HG02610 (cell line): ENCODE measurements at regions not wholly inside any gene's neighbourhood (a gene's known extent, or its start where the extent isn't known, plus 50 kb on each side); places are given as distances from the start of the nearest gene placed in this dataset.
"Not testable (repeated sequence)": the region's sequence is repeated elsewhere in the genome, so short reads cannot be mapped to it uniquely, and the experiment has no call there.

Source experiments
- ATAC-seq: cut with Tn5 transposase; IDR thresholded peaks from one replicate; pipeline ENCODE4 v1.9.1; 2021; ENCODE audit warnings: mild to moderate bottlenecking, moderate library complexity; ENCODE audit not compliant: unreplicated experiment

DNA sequence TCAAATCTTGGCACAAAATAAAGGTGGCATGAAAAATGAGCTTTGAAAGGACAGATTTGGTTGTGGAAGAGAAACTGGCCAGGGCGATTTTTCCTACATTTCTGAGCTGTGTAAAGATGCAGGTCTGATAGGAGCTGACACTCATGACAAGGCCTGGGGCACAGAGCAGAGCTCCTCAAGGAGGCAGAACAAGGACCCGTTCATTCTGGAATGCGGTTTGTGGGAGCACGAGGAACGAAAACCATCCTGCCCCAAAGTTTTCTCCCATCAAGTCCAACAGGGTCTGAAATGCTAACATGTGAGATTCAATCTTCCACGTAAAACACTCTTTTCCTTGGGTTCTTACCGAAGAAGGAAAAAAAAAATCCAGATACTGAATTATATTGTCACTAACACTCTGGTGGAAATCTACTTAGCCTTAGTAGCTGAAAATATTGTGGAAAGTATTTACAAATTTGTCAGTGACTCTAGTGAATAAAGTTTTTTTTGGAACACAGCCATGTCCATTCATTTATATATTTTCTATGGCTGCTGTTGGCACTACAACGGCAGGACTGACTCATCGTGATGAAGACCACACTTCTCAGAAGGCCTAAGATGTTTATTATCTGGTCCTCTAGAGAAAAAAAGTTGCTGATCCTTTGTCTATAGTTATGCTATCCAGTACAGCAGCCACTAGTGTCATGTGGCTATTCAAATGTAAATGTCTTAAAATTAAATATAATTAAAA, 215.7 kb downstream of the BAMBI start:
- no peak for ATAC-seq

DNA sequence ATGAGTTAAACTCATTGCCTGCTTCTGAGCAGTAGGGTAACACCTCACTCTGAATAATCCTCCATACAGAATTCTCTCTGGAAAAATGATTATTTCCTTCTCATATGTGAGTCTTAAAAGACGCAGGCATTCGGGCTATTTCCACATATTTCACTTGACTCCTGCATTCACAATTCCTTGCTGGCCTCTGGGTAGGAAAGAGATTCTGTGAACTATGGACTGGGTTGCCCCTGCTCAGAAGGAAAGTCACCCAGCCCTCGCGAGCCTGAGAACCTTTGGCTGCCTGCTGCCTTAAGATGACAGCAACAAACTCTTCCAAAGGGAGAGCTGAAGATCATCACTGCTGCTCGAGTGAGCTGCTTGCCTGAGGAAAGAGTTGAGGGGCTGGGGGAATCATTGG, 216.8 kb downstream of the BAMBI start:
- no peak for ATAC-seq

DNA sequence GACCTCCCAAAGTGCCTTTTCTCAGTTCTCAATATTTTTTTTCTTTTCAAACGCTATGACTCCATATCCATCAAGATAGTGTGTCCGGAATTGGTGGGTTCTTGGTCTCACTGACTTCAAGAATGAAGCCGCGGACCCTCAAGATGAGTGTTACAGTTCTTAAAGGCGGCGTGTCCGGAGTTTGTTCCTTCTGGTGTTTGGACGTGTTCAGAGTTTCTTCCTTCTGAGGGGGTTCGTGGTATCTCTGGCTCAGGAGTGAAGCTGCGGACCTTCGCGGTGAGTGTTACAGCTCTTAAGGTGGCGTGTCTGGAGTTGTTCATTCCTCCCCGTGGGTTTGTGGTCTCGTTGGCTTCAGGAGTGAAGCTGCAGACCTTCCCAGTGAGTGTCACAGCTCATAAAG, 218.3 kb downstream of the BAMBI start:
- ATAC-seq: not testable (repeated sequence)

DNA sequence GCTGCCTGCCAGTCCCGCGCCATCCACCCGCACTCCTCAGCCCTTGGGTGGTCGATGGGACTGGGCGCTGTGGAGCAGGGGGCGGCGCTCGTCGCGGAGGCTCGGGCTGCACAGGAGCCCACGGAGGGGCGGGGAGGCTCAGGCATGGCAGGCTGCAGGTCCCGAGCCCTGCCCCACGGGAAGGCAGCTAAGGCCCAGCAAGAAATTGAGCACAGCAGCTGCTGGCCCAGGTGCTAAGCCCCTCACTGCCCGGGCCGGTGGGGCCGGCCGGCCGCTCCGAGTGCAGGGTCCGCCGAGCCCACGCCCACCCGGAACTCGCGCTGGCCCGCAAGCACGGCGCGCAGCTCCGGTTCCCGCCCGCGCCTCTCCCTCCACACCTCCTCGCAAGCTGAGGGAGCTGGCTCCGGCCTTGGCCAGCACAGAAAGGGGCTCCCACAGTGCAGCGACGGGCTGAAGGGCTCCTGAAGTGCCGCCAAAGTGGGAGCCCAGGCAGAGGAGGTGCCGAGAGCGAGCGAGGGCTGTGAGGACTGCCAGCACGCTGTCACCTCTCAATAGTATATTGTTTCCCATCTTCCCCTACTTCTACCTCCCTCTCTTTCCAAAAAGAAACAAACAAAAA, 219.6 kb downstream of the BAMBI start:
- not testable (repeated sequence) for ATAC-seq

DNA sequence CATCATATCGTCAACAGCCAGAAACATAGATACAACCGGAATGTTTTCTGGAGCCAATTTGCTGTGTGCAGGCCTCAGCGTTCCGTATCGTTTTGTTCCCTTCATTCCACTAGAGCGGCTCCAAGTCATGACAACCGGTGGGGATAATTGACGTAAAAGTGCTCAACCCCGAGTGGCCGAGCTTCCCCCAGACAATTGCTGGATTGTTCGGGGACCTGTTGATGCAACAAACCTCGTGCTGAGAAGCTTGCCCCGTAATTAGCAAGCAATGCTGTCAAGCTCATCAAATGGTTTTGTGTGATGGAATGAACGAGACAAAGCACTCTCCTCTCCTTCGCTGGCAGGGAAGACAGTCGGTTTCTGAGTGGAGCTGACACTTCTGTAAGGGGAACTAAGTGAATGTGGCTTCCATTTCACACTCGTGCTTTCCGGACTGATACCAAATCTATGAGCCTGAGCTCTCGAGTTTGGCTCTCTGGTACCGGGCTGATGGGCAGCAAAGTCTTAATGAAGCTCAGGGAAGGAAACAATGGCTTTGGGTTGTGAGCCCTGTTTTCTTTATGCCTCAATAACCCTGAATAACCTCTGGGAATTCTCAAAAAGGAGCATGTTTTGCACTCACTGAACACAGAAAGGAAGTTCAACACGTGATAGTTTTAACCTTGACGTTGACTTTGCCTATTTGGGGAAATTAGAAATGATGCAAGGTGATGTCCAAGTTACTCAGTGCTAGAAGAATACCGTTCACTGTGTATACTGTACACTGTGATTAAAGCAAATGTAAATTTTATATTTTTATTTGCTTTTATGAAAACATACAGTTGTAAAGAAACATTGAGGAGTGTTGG, 220.5 kb downstream of the BAMBI start:
- no peak for ATAC-seq

DNA sequence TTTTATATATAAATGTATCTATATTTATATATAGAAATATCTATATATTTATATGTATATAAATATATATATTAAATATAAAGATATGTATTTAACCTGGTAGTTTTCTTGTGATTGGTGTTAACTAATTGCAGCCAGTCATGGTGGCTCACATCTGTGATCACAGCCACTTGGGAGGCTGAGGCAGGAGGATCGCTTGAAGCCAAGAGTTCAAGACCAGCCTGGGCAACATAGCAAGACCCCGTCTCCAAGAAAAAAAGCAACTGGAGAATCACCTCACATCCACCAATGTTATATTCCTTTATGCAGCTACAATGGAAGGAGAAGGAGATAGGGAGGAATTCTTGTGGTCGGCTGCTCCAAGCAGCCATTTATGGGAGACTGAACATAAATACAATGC, 224.9 kb downstream of the BAMBI start:
- no peak for ATAC-seq

DNA sequence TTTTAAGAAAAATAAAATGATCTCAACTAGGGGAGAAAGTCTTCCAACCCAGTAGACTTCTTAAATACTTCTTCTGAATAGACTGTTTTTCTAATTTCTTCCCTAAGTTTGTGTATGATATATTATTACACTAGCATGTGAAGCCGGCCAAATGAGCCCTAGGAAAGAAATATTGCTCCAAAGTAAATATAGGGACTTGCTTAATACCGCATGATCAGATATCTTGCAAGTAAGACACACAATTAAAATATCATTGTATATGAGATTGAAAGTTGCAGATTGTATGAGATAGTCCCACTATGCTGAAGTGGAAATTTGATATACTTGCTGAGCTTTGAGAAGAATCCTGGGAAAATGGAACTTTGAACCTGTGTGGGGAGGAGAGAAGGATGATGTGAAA, 225.7 kb downstream of the BAMBI start:
- ATAC-seq: no peak

DNA sequence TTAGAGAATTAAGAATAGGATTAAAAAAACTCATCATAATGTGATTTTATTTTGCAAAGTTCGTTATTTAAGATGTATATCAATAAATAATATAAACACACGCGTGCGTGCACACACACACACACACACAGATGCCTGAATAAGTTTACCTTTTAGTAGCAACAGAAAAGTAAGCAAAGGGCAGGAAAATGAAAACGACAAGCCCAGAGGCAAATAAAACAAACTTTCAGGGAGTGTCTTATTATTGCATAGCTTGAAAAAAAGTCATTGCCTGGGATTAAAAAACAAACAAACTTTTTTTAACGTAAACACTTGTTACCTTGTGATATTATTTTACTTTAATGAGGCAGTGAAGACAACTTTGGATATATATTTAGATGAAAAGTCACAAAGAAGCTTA, 226.4 kb downstream of the BAMBI start:
- ATAC-seq: no peak

DNA sequence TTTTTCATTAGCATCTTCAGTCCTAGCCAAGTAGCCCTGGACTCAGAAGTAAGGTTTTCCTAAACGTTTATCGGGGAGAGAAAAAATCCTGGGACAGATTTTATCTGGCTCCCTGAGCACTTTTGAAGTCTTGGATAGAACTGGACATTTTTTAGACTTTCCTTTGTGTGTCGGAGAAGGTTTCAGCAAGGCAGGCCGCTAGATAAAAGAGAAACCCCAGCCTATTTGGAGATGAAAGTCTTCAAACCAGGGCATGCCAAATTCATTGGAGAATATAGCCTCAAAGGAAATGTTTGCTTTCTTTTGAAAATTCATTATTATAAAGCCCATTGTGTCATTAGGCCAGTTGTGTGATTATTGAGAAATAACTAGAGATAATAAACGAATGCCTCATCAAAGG, 228.1 kb downstream of the BAMBI start:
- no peak for ATAC-seq

DNA sequence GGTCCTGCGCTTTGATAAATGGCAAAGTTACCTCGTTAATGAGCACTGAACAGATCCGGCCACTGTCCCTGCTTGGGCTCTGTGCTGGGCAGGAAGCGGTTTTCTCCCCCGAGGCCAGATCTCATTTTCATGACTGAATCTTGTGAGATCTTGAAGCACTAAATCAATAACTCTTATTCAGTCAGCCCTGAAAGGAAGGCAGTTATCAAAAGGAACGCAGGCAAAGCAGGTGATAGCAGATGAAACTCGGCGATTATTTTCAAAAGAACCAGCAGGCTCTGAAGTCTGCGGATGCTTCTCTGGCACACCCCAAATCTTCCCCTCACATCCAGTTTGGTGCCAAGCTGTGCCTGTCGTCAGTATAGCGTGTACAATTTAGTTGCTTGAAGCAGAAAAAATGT, 228.7 kb downstream of the BAMBI start:
- no peak for ATAC-seq

DNA sequence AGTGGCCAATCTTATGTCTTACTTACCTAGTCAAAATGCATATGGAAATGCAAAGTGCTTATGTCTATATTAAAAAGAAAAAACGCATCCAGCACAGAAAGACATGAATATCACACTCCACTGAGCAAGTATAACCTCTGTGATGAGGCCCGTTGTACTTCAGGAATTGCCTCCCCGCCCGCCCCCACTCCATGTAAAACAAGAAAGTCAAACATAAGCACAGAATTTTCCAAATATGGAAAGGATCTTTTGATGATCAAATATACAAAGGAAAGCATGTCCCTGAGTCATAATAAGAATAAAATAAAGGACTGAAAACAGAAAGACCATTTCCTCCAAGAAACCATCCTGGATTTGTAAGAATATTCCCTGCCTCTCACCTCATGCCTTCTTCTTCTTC, 229.1 kb downstream of the BAMBI start:
- no peak for ATAC-seq

DNA sequence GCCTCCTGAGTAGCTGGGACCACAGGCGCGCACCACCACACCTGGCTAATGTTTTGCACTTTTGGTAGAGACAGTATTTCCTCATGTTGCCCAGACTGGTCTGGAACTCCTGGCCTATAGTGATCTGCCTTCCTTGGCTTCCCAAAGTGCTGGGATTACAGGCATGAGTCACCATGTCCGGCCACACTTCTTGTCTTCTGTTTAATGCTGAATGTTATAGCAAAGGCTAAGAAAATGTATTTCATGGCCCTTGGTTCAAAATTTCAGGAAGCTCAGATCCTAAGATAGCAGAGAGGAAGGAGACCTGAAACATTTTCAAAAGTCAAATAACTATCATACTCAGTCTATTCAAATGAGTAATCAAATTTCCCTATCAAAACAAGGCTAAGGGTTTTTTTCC, 229.6 kb downstream of the BAMBI start:
- no peak for ATAC-seq

DNA sequence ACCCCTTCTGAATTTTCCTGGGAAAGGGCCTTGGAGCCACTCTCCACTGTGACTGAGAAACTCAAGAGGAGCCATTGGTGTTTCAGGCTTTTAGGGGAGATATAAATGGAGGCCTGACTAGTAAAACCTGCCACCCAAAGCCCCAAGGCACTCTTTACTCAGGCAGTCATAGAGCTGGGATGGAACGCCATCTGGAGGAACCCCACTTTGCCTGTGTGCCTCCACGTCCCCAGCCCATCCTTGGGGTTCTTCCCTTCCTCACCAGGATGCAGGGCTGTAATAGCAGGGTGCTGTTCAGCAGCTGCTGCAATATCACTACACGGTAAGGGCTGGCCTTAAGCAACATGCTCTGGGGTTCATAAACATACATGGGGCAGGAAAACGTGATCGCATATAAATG, 232.6 kb downstream of the BAMBI start:
- no peak for ATAC-seq

DNA sequence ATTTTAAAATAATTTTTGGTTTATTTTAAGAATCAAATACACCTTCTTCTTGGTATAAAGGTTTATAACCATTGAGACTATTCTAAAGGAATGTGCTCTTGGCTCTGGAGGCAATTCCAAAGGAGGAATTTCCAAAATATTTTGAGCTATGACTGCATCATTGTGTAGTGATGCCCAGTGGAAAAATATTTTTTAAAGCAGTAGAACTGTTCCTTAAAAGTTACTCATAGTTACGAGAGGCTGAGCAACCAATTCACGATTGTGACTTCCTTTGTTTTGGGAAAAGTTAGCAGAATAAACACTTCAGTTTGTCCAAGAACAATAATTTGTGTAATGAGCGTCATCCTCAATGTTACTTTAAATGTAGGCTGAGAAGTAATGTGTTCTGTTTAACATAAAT, 233.6 kb downstream of the BAMBI start:
- no peak for ATAC-seq

DNA sequence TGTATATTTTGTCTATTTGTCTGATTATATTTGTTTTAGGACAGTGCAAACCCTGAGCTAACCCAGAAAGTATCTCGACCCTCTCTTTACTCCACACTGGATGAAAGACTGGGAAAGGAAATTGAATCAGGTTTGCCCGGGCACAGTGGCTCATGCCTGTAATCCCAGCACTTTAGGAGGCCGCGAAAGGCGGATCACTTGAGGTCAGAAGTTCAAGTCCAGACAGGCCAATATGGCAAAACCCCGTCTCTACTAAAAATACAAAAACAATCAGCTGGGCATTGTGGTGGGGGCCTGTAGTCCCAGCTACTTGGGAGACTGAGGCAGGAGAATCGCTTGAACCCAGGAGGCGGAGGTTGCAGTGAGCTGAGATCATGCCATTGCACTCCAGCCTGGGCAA, 234.2 kb downstream of the BAMBI start:
- ATAC-seq: not testable (repeated sequence)

DNA sequence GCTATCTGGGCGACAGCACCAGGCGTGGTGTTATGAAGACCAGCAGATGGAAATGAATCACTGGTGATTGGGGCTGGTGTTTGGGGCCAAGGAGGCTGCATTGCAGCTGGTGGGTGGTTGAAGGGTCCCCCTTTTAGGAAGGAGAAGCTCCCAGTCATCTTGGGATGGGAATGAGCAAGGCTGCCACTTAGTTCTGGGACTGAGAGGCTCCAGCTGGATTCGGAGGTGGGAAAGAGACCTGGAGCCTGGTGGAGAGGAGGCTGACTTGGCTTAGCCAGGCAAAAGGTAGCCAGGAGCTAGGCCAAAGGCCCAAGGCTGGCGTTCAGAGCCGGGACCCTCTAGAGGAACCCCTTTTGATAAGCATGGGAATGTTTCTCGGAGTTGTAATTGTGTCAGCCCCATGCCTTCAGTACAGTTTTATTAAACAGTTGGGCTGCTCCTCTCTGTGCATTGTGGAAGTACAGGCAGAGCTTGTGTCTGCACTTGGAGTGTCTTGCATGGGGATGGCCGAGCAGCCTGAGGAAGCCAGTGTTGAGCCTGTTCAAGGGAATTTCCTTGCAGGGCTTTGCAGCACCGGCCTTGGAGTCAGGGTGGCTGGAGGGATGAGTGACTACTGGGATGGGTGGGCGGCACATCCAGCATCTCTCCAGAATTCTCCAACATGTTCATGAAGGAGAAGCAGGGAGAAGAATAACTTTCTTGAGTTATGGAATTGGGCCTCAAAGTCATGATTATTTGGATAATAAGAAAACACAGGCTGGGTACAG, 234.9 kb downstream of the BAMBI start:
- no peak for ATAC-seq

DNA sequence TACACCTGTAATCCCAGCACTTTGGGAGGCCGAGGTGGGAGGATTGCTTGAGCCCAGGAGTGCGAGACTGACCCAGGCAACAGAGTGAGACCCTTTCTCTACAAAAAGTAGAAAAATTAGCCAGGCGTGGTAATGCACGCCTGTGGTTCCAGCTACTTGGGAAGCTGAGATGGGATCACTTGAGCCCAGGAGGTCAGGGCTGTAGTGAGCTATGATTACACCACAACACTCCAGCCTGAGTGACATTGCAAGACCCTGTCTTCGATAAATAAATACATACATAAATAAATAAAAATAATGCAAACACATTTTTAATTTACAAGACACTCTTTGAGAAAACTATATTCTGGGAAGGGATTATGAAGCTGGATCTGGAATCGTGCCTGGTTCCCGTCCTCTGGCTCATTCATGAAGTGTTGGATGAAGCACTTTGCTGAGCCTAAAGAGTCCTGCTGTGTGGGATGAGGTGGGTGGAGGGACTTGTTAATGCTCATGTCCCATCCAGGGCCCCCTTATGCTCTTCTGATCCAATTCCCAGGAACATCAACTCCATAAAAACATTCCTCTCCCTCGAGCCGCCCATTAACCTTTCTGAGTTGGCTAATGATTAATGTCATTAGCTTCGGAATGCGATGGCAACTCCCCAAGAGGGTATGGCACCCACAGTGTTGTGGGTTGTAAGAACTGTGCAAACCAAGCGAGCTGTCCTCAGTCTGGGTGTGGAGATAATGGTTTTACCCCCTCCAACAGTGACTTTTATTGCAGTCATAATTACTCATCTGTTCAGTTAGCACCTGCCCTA, 236.3 kb downstream of the BAMBI start:
- ATAC-seq: no peak

DNA sequence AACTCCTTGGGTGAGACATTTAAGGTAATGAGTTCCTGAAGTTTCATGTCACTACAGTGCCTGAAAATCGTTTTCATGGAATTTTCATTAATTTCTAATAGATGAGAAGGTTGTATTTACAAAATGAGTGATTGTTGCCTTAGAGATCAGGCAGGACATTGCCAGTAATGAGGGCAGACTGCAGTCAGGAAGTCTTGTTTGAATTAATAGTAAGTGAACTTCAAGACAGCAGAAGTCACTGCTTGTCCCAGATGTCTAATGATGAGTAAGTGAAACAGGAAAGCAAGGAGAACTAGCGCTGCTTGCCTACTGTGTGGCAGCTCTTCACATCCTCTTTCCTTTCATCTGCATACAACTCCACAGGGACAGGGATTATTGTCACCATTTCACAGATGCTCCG, 237.4 kb downstream of the BAMBI start:
- ATAC-seq: no peak

DNA sequence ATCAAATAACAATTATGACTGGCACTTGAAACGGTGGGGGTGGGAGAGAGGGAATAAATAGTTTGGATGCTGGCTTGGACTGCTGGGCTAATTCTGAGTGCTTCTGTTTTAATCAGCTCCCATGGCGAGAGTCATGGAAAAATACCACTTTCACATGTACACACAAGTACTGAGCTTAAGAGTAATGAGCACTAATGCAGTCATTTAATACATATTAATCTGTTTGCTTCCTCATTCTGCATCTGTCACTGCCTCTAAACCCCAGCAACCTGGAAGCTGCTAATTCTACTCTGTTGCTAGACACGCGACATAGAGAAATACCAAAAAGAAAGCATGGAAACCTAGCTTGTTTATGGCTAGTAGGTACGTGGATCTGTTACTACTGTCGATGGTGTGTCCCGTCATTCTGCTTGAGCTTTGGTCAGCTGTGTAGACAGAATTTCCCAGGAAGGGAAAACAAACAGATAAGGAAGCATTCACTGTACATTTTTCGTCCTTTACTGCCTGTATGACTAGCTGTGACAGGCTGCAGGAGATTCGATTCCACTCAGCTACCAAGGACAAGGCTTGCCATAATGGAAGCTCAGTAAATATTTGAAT, 238.8 kb downstream of the BAMBI start:
- no peak for ATAC-seq

DNA sequence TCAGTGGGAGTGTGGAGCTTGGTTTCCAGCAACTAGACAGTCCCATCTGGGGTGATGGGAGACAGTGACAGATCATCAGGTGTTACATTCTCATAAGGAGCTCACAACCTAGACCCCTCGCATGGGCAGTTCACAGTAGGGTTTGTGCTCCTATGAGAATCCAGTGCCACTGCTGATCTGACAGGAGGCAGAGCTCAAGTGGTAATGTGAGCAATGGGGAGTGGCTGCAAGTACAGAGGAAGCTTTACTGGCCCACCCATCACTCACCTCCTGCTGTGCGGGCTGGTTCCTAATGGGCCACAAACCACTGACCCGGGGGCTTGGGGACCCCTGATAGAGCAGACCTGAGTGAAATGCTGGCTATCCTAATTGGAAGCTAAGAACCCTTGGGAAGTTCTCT, 242.8 kb downstream of the BAMBI start:
- no peak for ATAC-seq
